ENCODE measurements at regions not wholly inside any gene's neighbourhood (a gene's known extent, or its start where the extent isn't known, plus 50 kb on each side); places are given as distances from the start of the nearest gene placed in this dataset.

GRCh38 chr3:113339616-113340244 lies 101.6 kb downstream of the CFAP44 start:
- TF ChIP-seq CTCF (conservative IDR thresholded peaks at IDR 0.05; ENCODE audit: low read length) (peak; percentile 63), EZH2phosphoT487 (IDR thresholded peaks at IDR 0.05; ENCODE audit: borderline replicate concordance, low read depth, low read length) (no peak)

All from OCI-LY7 (cell line).